HEK293T (cell line): ENCODE measurements at regions not wholly inside any gene's neighbourhood (a gene's known extent, or its start where the extent isn't known, plus 50 kb on each side); places are given as distances from the start of the nearest gene placed in this dataset.

ENCODE experiments used
- FOXM1 ChIP-seq: fragments of 450-650 bp; IDR thresholded peaks from 2 replicates; pipeline ENCODE4 v1.6.1; 2017; ENCODE audit warnings: mild to moderate bottlenecking, borderline replicate concordance
- L3MBTL2 ChIP-seq: fragments of 450-650 bp; conservative IDR thresholded peaks from 2 replicates; pipeline ENCODE4 v1.6.1; 2016; ENCODE audit warnings: mild to moderate bottlenecking
- LEF1 ChIP-seq: fragments of 450-650 bp; IDR thresholded peaks from 2 replicates; pipeline ENCODE4 v1.6.1; 2017; ENCODE audit warnings: mild to moderate bottlenecking, borderline replicate concordance
- SUZ12 ChIP-seq: fragments of 450-650 bp; IDR thresholded peaks from 2 replicates; pipeline ENCODE4 v1.6.1; 2016; ENCODE audit warnings: mild to moderate bottlenecking
- ZNF384 ChIP-seq: fragments of 450-650 bp; IDR thresholded peaks from 2 replicates; pipeline ENCODE4 v1.6.1; 2016

GRCh38 chr5:18281947-18282581 is 647.8 kb downstream of the TAF11L14 start:
- no peak for TF ChIP-seq LEF1
- TF ChIP-seq FOXM1: no peak
- TF ChIP-seq SUZ12: no peak
- TF ChIP-seq ZNF384: no peak
- no peak for TF ChIP-seq L3MBTL2
